Skin epidermis (tissue), 12 donors: ENCODE measurements at regions not wholly inside any gene's neighbourhood (a gene's known extent, or its start where the extent isn't known, plus 50 kb on each side); places are given as distances from the start of the nearest gene placed in this dataset.
"Not testable (repeated sequence)": the region's sequence is repeated elsewhere in the genome, so short reads cannot be mapped to it uniquely, and the experiment has no call there.

ENCODE experiments used
- H3K27ac ChIP-seq, 21 experiments: fragments of 200-600 bp; sonication (generic) in 11 of 21; one replicate each; pipeline ENCODE4 v1.5.0; 2020; ENCODE audit warnings: mild to moderate bottlenecking in 3 of 21, inconsistent platforms in 2 of 21, moderate library complexity in 2 of 21
- H3K4me3 ChIP-seq, 7 experiments: fragments of 200-600 bp; sonication (generic) in 2 of 7; one replicate each; pipeline ENCODE4 v1.5.0; 2020; ENCODE audit warnings: inconsistent platforms in 2 of 7, mild to moderate bottlenecking in 2 of 7, moderate library complexity in 1 of 7

- Histone ChIP-seq H3K4me3 (no peak overlapping the region), H3K27ac (no peak overlapping the region)
Measured at GRCh38 chr10:83469728-83470331, 669.5 kb upstream of the GHITM start.

DNA sequence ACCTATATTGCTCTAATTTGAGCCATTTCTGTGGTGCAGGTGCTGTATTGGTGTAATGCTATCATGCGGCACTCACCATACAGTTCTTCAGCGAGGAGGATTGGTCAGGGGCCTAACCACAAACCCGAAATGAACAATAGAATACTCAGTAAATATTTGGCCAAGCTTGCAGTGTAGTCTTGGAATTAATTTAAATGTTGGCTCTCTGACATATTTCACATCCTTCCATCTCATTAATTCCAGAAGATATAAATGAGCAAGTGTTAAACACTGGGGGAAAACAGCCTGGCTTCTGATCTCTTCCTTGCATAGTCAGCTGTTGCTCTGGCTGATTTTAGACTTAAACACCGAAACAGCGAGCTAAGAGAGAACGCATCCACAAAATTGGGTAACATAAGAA, 663.1 kb upstream of the GHITM start:
- no peak overlapping the region for H3K4me3 ChIP-seq
- H3K27ac ChIP-seq, result no peak overlapping the region

GRCh38 chr10:83489161-83489560, 650.1 kb upstream of the GHITM start:
- H3K27ac ChIP-seq, result no peak overlapping the region

DNA sequence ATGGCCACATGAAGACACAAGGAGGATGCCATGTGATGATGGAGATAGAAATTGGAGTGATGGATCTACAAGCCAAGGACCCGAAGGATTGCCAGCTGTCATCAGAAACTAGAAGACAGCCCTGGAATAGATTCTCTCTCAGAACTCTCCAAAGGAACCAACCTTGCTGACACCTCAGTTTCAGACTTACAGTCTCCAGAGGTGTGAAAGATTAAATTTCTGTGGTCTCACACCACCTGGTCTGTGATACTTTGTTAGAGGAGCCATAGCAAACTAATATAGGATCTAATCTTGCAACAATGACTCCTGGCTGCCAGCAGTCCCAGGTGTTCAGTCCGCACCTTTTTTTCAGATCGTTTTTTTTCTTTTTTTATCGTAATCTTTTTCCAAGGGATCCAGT, 647.3 kb upstream of the GHITM start:
- Histone ChIP-seq H3K4me3 (no peak overlapping the region), H3K27ac (no peak overlapping the region)

More at GRCh38 chr10:83489161-83489560, 650.1 kb upstream of the GHITM start:
- H3K4me3 ChIP-seq, result no peak overlapping the region

- Histone ChIP-seq H3K4me3 (no peak overlapping the region), H3K27ac (no peak overlapping the region)
Measured at GRCh38 chr10:83512681-83513080, 626.6 kb upstream of the GHITM start.

DNA sequence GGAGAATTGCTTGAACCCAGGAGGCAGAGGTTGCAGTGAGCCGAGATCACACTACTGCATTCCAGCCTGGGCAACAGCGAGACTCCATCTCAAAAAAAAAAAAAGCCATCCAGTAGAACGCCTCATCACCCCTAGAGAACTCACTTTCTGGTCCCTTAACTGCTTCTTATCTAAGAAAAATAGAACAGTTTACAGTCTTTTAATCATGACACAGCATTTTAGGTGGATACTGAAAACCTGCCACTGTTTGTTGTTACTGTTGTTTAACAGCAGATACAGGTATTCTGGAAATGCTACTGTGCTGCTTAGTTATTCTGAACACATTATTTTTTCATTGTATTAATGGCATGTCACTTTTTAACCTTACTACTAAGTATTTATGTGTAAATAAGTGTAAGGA, 624.3 kb upstream of the GHITM start:
- Histone ChIP-seq H3K27ac (no peak overlapping the region), H3K4me3 (no peak overlapping the region)

- Histone ChIP-seq H3K27ac (no peak overlapping the region), H3K4me3 (no peak overlapping the region)
Measured at GRCh38 chr10:83516788-83517187, 622.5 kb upstream of the GHITM start.

DNA sequence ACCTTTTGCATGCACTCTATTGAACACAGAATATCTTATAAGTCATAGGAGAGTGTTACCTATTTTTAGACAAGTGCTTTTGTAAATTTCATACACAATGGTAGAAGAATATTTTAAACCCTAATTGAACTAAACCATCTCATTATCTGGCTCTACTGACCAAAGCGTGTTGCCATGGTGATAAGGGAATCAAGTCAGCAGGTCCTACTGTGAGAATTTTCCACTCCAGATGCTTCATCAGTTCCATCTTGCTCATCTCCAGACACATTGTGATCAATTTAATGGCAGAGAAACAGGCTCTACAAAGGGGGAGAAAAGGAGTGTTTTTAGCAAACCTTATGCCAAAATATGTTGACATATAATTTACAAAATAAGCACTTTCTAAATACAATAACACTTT, 621.9 kb upstream of the GHITM start:
- Histone ChIP-seq H3K27ac (no peak overlapping the region), H3K4me3 (no peak overlapping the region)

DNA sequence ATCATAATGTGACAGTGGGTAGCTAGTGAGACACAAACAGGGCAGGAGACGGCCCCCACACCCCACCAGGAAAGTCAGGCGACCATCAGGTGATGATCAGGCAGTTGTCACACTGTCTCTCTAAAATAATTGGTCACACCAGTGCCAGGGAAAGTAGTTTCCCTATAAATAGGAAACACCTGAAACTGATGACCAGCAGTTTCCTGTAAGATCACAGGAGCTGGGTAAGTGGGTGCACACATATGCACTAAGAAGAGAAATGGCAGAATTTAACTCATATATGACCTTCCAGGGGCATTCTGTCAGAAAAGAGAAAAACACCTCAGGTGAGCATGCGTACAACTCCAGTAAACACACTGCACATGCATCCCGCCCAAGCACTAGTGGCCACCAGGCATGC, 620.5 kb upstream of the GHITM start:
- H3K27ac ChIP-seq, result no peak overlapping the region

GRCh38 chr10:83520386-83520785, 618.9 kb upstream of the GHITM start:
- not testable (repeated sequence) for H3K4me3 ChIP-seq, H3K27ac ChIP-seq

More for the DNA sequence above, 620.5 kb upstream of the GHITM start:
- H3K4me3 ChIP-seq, result no peak overlapping the region

- no peak overlapping the region for H3K4me3 ChIP-seq
- H3K27ac ChIP-seq, result peak overlapping the region in 2 of 21 experiments; percentile 2 to 18
Measured at GRCh38 chr10:83522456-83522855, 616.9 kb upstream of the GHITM start.

- Histone ChIP-seq H3K27ac (no peak overlapping the region), H3K4me3 (no peak overlapping the region)
Measured at GRCh38 chr10:83522881-83523386, 616.4 kb upstream of the GHITM start.

DNA sequence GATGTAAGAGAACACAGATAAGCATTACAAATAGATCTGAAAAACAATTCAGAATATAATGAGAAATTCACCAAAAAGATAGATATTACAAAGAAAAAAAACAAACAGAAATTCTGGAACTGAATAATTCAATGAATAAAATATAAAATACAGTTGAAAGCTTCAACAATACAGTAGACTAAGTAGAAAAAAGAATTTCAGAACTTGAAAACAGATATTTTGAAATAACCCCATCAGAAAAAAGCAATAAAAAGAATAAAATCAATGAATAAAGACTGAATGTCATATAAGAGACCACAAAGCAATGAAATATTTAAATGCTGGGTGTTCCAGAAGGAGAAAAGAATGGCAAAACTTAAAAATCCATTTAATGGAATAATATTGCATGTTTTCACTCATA, 611.4 kb upstream of the GHITM start:
- H3K27ac ChIP-seq, result no peak overlapping the region

DNA sequence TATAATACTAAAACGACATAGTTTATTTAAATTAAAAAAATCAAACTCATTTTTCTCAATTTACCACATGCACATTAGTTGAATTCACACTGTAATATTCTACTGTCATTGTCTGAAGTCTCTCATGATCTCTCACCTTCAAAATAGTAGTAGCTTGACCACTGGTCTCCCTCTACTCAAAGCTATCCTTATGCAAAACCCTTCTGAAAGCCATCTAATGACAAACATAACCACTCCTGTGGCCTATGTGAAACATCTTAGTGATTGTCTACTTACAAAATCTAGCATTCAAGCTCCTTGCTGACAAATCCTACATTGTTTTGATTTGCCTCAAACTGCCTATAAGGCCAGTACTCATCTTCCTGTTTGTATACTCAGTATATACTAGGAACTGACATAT, 606.0 kb upstream of the GHITM start:
- H3K27ac ChIP-seq, result no peak overlapping the region
- no peak overlapping the region for H3K4me3 ChIP-seq

More for the DNA sequence above, 611.4 kb upstream of the GHITM start:
- no peak overlapping the region for H3K4me3 ChIP-seq

- Histone ChIP-seq H3K27ac (no peak overlapping the region), H3K4me3 (no peak overlapping the region)
Measured at GRCh38 chr10:83536426-83536825, 602.9 kb upstream of the GHITM start.

DNA sequence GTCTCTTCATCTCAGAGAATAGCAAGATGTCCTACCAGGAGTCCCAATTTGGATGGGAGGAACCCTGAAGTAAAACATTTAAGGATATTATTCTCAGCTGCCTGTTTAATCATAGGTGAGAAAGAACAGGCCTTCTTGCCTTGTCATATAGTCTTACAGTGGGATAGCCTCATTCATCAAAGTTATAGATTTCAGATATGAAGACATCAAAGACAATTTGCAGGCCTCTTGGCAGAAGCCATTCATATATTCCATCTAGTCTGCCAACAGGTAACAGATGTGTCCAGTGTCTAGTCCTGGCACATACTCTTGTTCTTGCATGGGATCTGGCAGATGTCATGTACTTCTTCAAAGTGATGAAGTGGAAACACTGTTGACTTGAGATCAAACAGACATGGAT, 601.3 kb upstream of the GHITM start:
- no peak overlapping the region for H3K27ac ChIP-seq
- no peak overlapping the region for H3K4me3 ChIP-seq

GRCh38 chr10:83539528-83540308, 599.6 kb upstream of the GHITM start:
- Histone ChIP-seq H3K4me3 (no peak overlapping the region), H3K27ac (peak overlapping the region in 1 of 21 experiments; percentile 55)

DNA sequence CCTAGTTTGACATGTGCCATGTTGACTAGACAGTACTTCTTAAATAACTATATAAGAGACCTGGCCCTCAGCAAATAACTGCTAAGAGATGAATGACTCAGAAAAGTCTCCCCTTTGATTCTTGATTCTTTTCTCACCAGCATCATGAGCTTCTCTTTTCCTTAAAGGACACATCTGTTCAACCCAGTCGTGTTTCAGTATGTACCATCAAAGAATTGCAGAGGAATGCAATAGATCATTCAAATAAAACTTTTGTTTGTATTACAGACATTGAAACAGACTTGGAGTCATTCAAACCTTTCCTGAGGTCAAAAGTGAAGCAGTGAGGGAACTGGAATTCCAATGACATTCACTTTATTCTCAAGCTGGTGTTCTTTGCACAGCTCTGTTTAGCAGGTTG, 598.3 kb upstream of the GHITM start:
- no peak overlapping the region for H3K27ac ChIP-seq
- no peak overlapping the region for H3K4me3 ChIP-seq

DNA sequence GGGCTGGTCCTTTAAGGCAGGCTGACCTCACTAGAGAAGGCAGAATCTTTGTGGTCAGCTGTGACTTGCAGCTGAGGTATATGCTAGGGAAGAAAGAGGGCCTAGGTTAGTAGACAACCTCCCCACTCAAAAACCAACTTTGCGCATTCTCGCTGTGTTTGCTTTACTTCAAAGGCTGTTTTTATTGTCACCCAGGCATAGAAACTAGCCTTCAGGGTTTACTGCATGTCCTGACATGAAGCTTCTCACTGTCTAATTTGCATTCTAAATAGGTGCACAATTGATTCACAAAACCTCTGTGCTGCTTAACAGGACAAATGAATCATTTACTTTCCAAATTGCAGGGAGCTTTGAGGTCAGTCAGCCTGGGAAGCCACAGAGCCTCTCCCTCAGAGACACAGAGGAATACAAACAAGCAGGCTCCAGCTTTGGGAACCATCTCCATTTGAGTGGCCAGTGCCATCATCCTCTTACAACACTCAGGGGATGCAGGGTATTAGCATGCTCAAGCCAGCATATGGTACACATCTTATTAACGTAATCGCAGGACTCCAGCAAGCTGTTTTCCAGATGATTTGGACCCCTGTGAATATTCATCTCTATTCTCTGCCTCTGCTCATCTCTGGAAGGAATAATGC, 596.4 kb upstream of the GHITM start:
- Histone ChIP-seq H3K4me3 (no peak overlapping the region), H3K27ac (no peak overlapping the region)

DNA sequence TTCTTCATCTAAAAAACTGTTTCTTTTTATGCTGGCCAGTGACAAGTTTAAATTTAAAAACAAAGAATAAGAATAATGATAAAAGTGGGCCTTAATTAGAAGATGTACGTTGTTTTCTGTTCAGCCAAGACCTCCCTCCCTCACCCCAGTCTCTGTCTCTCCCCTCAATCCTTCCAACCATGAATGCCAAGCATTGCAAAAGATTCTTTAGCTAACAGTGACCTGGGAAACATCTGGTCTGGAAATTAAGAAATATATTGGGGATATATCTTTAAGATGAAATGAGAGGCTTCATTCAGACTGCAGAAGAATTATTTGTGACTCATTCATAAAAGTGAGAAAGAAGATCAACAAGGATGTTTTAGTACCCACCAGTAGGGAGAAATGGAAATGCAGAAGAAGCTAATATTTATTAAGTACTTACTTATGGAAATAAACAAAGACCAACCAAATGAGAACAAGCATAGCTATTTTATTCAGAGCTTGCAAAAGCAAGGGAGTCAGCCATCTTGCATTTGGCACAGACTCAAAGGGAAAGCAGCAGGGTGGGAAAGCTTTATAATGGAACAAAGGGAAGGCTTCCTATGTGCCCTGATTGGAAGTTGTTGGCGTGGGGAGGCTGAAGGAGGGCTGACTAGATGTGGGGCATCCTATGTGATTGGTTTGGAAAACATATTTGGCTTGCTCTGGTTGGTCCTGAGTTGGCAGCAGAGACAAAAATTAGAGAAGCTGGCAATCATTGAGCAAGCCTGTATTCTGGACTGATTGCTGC, 595.4 kb upstream of the GHITM start:
- Histone ChIP-seq H3K27ac (no peak overlapping the region), H3K4me3 (no peak overlapping the region)
